NOMO-1 treated with dmso at 0.1 percent for 144 hours (cell line): ENCODE measurements at regions not wholly inside any gene's neighbourhood (a gene's known extent, or its start where the extent isn't known, plus 50 kb on each side); places are given as distances from the start of the nearest gene placed in this dataset.
A peak's percentile ranks its signal among the peaks of the same experiment; 100 is the strongest.

ENCODE experiments used
- DNase-seq: peaks from one replicate; lab custom pipeline; 2025; ENCODE audit not compliant: unreplicated experiment; lab: John Stamatoyannopoulos, UW

- DNase-seq = no peak
Measured at GRCh38 chr21:33155005-33155404, 74.7 kb upstream of the IFNAR2 start.

- DNase-seq = no peak
Measured at GRCh38 chr21:33155422-33155821, 74.3 kb upstream of the IFNAR2 start.

DNA sequence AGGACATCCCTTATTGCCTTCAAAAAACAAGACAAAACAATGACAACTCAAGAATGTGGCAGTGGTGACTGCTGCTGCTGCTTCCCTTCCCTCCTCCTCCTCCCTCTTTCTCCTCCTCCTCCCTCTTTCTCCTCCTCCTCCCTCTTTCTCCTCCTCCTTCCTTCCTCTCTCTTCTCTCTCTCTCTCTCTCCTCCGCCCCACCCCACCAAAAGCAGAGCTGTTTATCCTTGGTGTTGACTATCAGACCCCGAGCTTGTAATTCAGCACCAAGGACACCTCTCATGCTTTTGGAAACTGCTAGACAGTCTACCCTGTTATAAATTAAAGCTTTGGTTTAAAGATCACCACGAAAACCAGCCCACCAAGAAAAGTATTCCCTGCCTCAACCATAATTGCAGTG is 72.4 kb upstream of the IFNAR2 start:
- DNase-seq = no peak

- no peak for DNase-seq
Measured at GRCh38 chr21:33158654-33159053, 71.1 kb upstream of the IFNAR2 start.

DNA sequence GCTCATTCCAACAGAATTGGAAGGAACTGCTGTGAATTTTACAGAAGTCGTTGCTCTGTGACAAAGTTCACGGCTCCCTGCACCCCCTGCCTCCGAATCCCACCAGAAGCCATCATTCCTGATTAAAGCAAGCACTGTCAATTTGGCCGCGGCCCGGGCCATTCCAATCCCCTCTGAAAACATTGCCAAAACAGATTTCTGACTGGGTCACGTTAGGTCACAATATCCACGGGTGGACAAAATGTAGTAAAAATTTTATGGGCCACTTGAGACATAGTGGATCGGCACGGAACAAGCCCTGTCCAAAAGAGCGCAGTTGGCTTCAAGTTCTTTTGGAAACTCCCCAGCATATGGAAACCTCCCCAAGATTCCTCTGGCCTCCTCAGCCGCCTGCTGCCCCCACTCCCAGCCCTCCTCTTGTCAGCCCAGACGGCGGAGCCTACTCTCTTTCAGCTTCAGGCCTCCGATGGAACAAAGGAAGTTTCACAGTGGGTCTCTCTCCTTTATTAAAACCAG is 67.2 kb upstream of the IFNAR2 start:
- DNase-seq = no peak

GRCh38 chr21:33168886-33169285 is 60.9 kb upstream of the IFNAR2 start:
- DNase-seq = no peak

GRCh38 chr21:33169359-33169758 is 60.4 kb upstream of the IFNAR2 start:
- DNase-seq = peak; percentile 43

DNA sequence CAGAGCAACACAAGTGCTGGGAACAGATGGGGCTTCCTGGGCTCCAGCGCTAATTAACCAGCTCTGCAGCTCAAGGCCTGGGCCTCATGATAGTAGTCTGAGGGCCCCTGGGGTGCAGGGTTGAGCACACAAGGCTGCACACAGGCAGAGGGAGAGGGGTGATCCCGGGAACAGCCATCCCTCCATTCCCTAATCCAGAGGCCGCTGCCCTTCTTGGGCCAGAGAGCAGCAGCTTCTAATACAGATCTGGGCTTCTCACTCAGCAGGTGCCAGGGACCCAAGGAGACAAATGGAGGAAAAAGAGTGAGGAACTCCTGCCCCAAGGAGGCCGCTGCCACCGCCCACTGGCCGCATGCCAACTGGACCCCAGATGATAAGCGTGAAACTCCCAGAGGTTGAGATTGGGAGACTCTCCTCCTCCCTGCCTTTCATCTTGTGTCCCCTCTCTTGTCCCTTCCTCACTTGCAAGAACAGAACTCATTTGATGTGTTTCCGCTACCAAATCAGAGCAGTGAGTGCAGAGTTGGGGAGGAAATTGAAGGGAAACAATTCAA is 58.0 kb upstream of the IFNAR2 start:
- DNase-seq = no peak

DNA sequence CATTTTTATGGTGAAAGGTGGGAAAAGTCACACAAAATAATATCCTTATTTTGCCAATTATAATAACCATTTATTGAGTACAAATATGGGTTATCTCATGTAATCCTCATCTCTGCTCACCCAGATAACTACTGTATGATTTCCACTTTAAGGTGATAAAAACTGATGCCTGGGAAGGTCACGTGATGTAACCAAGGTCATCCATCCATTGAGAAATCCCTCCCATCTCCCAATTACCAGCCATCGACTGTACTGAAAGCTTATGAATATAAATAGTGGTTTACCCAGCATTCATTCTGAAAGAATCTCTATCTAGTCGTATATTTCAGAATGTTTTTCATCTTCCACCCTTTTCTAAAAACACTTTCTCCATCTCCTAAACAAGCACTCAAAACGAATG is 55.0 kb upstream of the IFNAR2 start:
- DNase-seq = no peak
